SK-N-SH (cell line): ENCODE measurements at regions not wholly inside any gene's neighbourhood (a gene's known extent, or its start where the extent isn't known, plus 50 kb on each side); places are given as distances from the start of the nearest gene placed in this dataset.

Experiments used
- CTCF ChIA-PET: fragments of 300-600, 350-600 bp; formaldehyde crosslinking; extraction: SDS; loops from one replicate; lab custom pipeline; 2021; lab: Yijun Ruan, JAX
- POLR2A ChIA-PET: fragments of 350-600 bp; sonication (Branson Sonifier 250); formaldehyde crosslinking; extraction: SDS; loops from one replicate; lab custom pipeline; 2020; ENCODE audit warnings: antibody characterized with exemption, inconsistent platforms; lab: Yijun Ruan, JAX
- DNase-seq: peaks from one replicate; pipeline ENCODE4 v3.0.0; 2012
- H2AFZ ChIP-seq: fragments of 200-600 bp; sonication (generic); 2 replicates; pipeline ENCODE4 v1.8.1; 2016; ENCODE audit warnings: antibody characterized with exemption, mild to moderate bottlenecking, low read depth
- H3F3A ChIP-seq: fragments of 200-600 bp; sonication (generic); replicated peaks from 2 replicates; pipeline ENCODE3; 2016; ENCODE audit warnings: antibody characterized with exemption, mild to moderate bottlenecking; ENCODE audit not compliant: insufficient read depth
- H3K27ac ChIP-seq, 2 experiments: fragments of 200-500 bp in 1 of 2; fragments of 200-600 bp in 1 of 2; sonication (Bioruptor generic) in 1 of 2; sonication (generic), shearing (Covaris generic) in 1 of 2; 2 replicates each; pipeline versions ENCODE4 v1.5.1 to v1.6.1; 2014 to 2016; ENCODE audit warnings: low read depth in 2 of 2, inconsistent platforms in 1 of 2, low read length in 1 of 2, mild to moderate bottlenecking in 1 of 2, mixed read lengths in 1 of 2
- H3K27me3 ChIP-seq: fragments of 200-600 bp; sonication (generic), shearing (Covaris generic); 2 replicates; pipeline ENCODE4 v1.6.1; 2016; ENCODE audit warnings: mixed run types; ENCODE audit not compliant: insufficient read depth
- H3K36me3 ChIP-seq, 2 experiments: fragments of 200-500 bp in 1 of 2; fragments of 200-600 bp in 1 of 2; sonication (Bioruptor generic) in 1 of 2; sonication (generic) in 1 of 2; replicated peaks in 1 of 2; 2 replicates each; pipeline versions ENCODE3 to v1.5.1; 2014 to 2016; ENCODE audit warnings: low read length in 1 of 2, mild to moderate bottlenecking in 1 of 2; ENCODE audit not compliant: insufficient read depth in 2 of 2, control insufficient read depth in 1 of 2
- H3K4me1 ChIP-seq, 2 experiments: fragments of 200-500 bp in 1 of 2; fragments of 200-600 bp in 1 of 2; sonication (Bioruptor generic) in 1 of 2; sonication (generic), shearing (Covaris generic) in 1 of 2; 2 replicates each; pipeline versions ENCODE4 v1.5.1 to v1.6.1; 2014 to 2016; ENCODE audit warnings: low read depth in 1 of 2, low read length in 1 of 2, mixed run types in 1 of 2; ENCODE audit not compliant: insufficient read depth in 2 of 2, control insufficient read depth in 1 of 2
- H3K4me2 ChIP-seq: fragments of 200-600 bp; sonication (generic), shearing (Covaris generic); 2 replicates; pipeline ENCODE4 v1.6.1; 2017; ENCODE audit warnings: mixed run types
- H3K4me3 ChIP-seq, 2 experiments: fragments of 200-500 bp in 1 of 2; fragments of 200-600 bp in 1 of 2; sonication (Bioruptor generic) in 1 of 2; sonication (generic), shearing (Covaris generic) in 1 of 2; 2 replicates each; pipeline versions ENCODE4 v1.5.1 to v1.8.1; 2014 to 2016; ENCODE audit warnings: low read depth in 2 of 2, inconsistent platforms in 1 of 2, low read length in 1 of 2, mild to moderate bottlenecking in 1 of 2, mixed read lengths in 1 of 2, moderate library complexity in 1 of 2
- H3K79me2 ChIP-seq: fragments of 200-600 bp; sonication (generic); 2 replicates; pipeline ENCODE4 v1.8.1; 2017; ENCODE audit warnings: mild to moderate bottlenecking; ENCODE audit not compliant: insufficient read depth
- H3K9ac ChIP-seq: fragments of 200-600 bp; sonication (generic); 2 replicates; pipeline ENCODE4 v1.6.1; 2017; ENCODE audit warnings: mixed run types
- H3K9me2 ChIP-seq: fragments of 200-600 bp; sonication (generic); 2 replicates; pipeline ENCODE4 v1.6.1; 2017; ENCODE audit warnings: mixed run types
- H3K9me3 ChIP-seq: fragments of 200-600 bp; sonication (generic); 2 replicates; pipeline ENCODE4 v1.6.1; 2017; ENCODE audit warnings: mixed run types, mild to moderate bottlenecking, moderate library complexity
- H4K20me1 ChIP-seq: fragments of 200-600 bp; sonication (generic); 2 replicates; pipeline ENCODE4 v1.6.1; 2017; ENCODE audit warnings: mild to moderate bottlenecking, mixed run types; ENCODE audit not compliant: insufficient read depth
- ELF1 ChIP-seq: IDR thresholded peaks from 2 replicates; pipeline ENCODE4 v1.4.0; 2012
- EP300 ChIP-seq, 2 experiments: IDR thresholded peaks; 2 replicates each; pipeline versions ENCODE4 v1.4.0 to v1.6.1; 2012; ENCODE audit warnings: borderline replicate concordance in 1 of 2, low read depth in 1 of 2, low read length in 1 of 2
- FOSL2 ChIP-seq: IDR thresholded peaks from 2 replicates; pipeline ENCODE4 v1.4.0; 2012; ENCODE audit warnings: low read depth, mild to moderate bottlenecking, moderate library complexity, borderline replicate concordance
- FOXJ3 ChIP-seq: sonication (generic); formaldehyde crosslinking; IDR thresholded peaks from 2 replicates; pipeline ENCODE4 v1.5.1; 2020; ENCODE audit warnings: mild to moderate bottlenecking, missing genetic modification reagents
- GABPA ChIP-seq: IDR thresholded peaks from 2 replicates; pipeline ENCODE4 v1.4.0; 2012; ENCODE audit warnings: low read depth, mild to moderate bottlenecking
- GATA2 ChIP-seq: sonication (generic); formaldehyde crosslinking; IDR thresholded peaks from 2 replicates; pipeline ENCODE4 v1.5.0; 2020; ENCODE audit warnings: mild to moderate bottlenecking, missing genetic modification reagents
- IRF3 ChIP-seq: fragments of 150-350 bp; IDR thresholded peaks from 2 replicates; pipeline ENCODE4 v1.6.1; 2016; ENCODE audit warnings: mild to moderate bottlenecking, low read depth, low read length
- MEF2A ChIP-seq: IDR thresholded peaks from 2 replicates; pipeline ENCODE4 v1.4.0; 2012; ENCODE audit warnings: low read depth, borderline replicate concordance
- NFIC ChIP-seq: IDR thresholded peaks from 2 replicates; pipeline ENCODE4 v1.4.0; 2012; ENCODE audit warnings: borderline replicate concordance
- NRF1 ChIP-seq: IDR thresholded peaks from 2 replicates; pipeline ENCODE4 v1.6.1; 2012; ENCODE audit warnings: low read depth, mild to moderate bottlenecking, low read length
- PBX3 ChIP-seq: IDR thresholded peaks from 2 replicates; pipeline ENCODE4; 2012
- POLR2AphosphoS5 ChIP-seq: IDR thresholded peaks from 2 replicates; pipeline ENCODE4 v1.6.1; 2012; ENCODE audit warnings: low read depth, low read length
- RAD21 ChIP-seq: IDR thresholded peaks from 2 replicates; pipeline ENCODE4 v1.6.1; 2012; ENCODE audit warnings: mild to moderate bottlenecking, low read length
- RFX5 ChIP-seq: IDR thresholded peaks from 2 replicates; pipeline ENCODE4 v1.6.1; 2012; ENCODE audit warnings: mild to moderate bottlenecking, improper control_type of control experiment, low read length
- RXRA ChIP-seq: IDR thresholded peaks from 2 replicates; pipeline ENCODE4 v1.4.0; 2012; ENCODE audit warnings: low read depth, mild to moderate bottlenecking, borderline replicate concordance
- SIN3A ChIP-seq: IDR thresholded peaks from 2 replicates; pipeline ENCODE4 v1.6.1; 2012; ENCODE audit warnings: low read depth, mild to moderate bottlenecking, low read length, moderate library complexity, borderline replicate concordance
- TAF1 ChIP-seq: IDR thresholded peaks from 2 replicates; pipeline ENCODE4 v1.6.1; 2012; ENCODE audit warnings: low read depth, mild to moderate bottlenecking, low read length, moderate library complexity, borderline replicate concordance
- TCF12 ChIP-seq: IDR thresholded peaks from 2 replicates; pipeline ENCODE4 v1.4.0; 2012
- TEAD4 ChIP-seq: IDR thresholded peaks from 2 replicates; pipeline ENCODE4 v1.4.0; 2012; ENCODE audit warnings: mild to moderate bottlenecking, borderline replicate concordance; ENCODE audit not compliant: insufficient read depth
- USF1 ChIP-seq: IDR thresholded peaks from 2 replicates; pipeline ENCODE4 v1.4.0; 2012; ENCODE audit warnings: low read depth, borderline replicate concordance
- USF2 ChIP-seq: fragments of 150-350 bp; IDR thresholded peaks from 2 replicates; pipeline ENCODE4 v1.6.1; 2017; ENCODE audit warnings: antibody characterized with exemption, low read length, low read depth, borderline replicate concordance
- WGBS: methylation state at CpG from one replicate; pipeline ENCODE4 v1.1.6; 2017; ENCODE audit warnings: low lambda C conversion rate; 5-methylcytosine and 5-hydroxymethylcytosine counted together

- Histone ChIP-seq H3K4me2 (no peak overlapping the region), H4K20me1 (no peaks in the 10 kb centered on the region), H3F3A (no peaks in the 10 kb centered on the region), H3K4me1 (no peaks in the 10 kb centered on the region; a peak in 1 of 4 replicates), H3K9me2 (no peaks in the 10 kb centered on the region), H3K9ac (no peak overlapping the region), H3K79me2 (no peaks in the 10 kb centered on the region), H3K9me3 (no peaks in the 10 kb centered on the region), H3K27ac (no peak overlapping the region), H3K4me3 (no peak overlapping the region), H3K36me3 (no peaks in the 10 kb centered on the region), H3K27me3 (no peaks in the 10 kb centered on the region), H2AFZ (no peak overlapping the region)
- POLR2A ChIA-PET: no interaction called here
- TF ChIP-seq RXRA: no peak
- TF ChIP-seq PBX3: no peak
- TF ChIP-seq NRF1: no peak
- TF ChIP-seq RFX5: no peak
- TF ChIP-seq POLR2AphosphoS5: no peak
- TF ChIP-seq USF1: no peak
- TF ChIP-seq EP300 (IDR thresholded peaks at IDR 0.05; ENCODE audit: borderline replicate concordance in 1 of 2, low read depth in 1 of 2, low read length in 1 of 2): no peak
- TF ChIP-seq FOSL2: no peak
- TF ChIP-seq RAD21: no peak
- TF ChIP-seq GATA2 (CRISPR knock-in tag): no peak
- no peak for TF ChIP-seq GABPA
- no peak for TF ChIP-seq TAF1
- no peak for TF ChIP-seq ELF1
- no peak for TF ChIP-seq FOXJ3 (CRISPR knock-in tag)
- no peak for TF ChIP-seq TCF12
- CTCF ChIA-PET: interaction anchor here (0.7 to 1.8 kb wide), 3 partner anchors 68 to 637 kb away, joined by 3 to 6 read pairs (median 3); no protein-coding TSS in a partner anchor
- WGBS: 24% methylated on average over 9 of the region's 9 CpGs
- DNase-seq: no peak
Observed at GRCh38 chr12:127745469-127746212, 521.3 kb upstream of the TMEM132C start.

- 38% methylated on average over 3 of the region's 3 CpGs for WGBS
- no peak overlapping the region for H3K27ac ChIP-seq
- no peaks in the 10 kb centered on the region for H3K36me3 ChIP-seq
Observed at GRCh38 chr12:127749416-127749815, 517.6 kb upstream of the TMEM132C start.

More at GRCh38 chr12:127749416-127749815, 517.6 kb upstream of the TMEM132C start:
- Histone ChIP-seq H3K9me3 (no peaks in the 10 kb centered on the region), H3K9me2 (no peaks in the 10 kb centered on the region), H3K4me2 (no peak overlapping the region), H4K20me1 (no peaks in the 10 kb centered on the region), H3K27me3 (no peaks in the 10 kb centered on the region), H3K79me2 (no peaks in the 10 kb centered on the region)
- TF ChIP-seq TEAD4 (no peak), GABPA (no peak), SIN3A (no peak), USF2 (no peak), ELF1 (no peak), PBX3 (no peak), NFIC (no peak), USF1 (no peak), FOSL2 (no peak), MEF2A (no peak), IRF3 (no peak), RAD21 (no peak), EP300 (IDR thresholded peaks at IDR 0.05; ENCODE audit: borderline replicate concordance in 1 of 2, low read depth in 1 of 2, low read length in 1 of 2) (no peak)
- TF ChIP-seq, all 33 proteins: peak for 0
- H3K4me1 ChIP-seq: no peaks in the 10 kb centered on the region; a peak in 1 of 4 replicates
- no peak for DNase-seq
- H3K4me3 ChIP-seq: no peak overlapping the region
- no peak overlapping the region for H3K9ac ChIP-seq
- ChIA-PET CTCF (interaction anchor here (1.4 kb wide), 1 partner anchor 72 kb away, joined by 4 read pairs; no protein-coding TSS in a partner anchor), POLR2A (no interaction called here)
- no peaks in the 10 kb centered on the region for H3F3A ChIP-seq
- H2AFZ ChIP-seq: no peak overlapping the region
